ENCODE measurements at regions not wholly inside any gene's neighbourhood (a gene's known extent, or its start where the extent isn't known, plus 50 kb on each side); places are given as distances from the start of the nearest gene placed in this dataset.

GRCh38 chr5:74126294-74126693 is 500.3 kb downstream of the ARHGEF28 start:
- no peak for FAIRE-seq
- peaks cover 0 to 19% (median 3%) of the 10 kb centered on the region in 3 donors for H3K4me1 ChIP-seq (ENCODE audit: control insufficient read depth in 3 of 3, insufficient read depth in 2 of 3, low read depth in 1 of 3, low read length in 2 of 3)
- no peak overlapping the region for H3K4me3 ChIP-seq (ENCODE audit: low read depth in 1 of 3, low read length in 3 of 3)
- H3K27ac ChIP-seq (ENCODE audit: low read depth in 1 of 3, low read length in 2 of 3) = no peak overlapping the region
- no peaks in the 10 kb centered on the region for H3K36me3 ChIP-seq (ENCODE audit: control insufficient read depth in 3 of 3, insufficient read depth in 2 of 3, low read depth in 1 of 3, low read length in 3 of 3)
- DNase-seq = peak in 1 of 2 donors; percentile 10
- 15 to 34% (median 27%) methylated on average over 1 of the region's 1 CpG for WGBS, 3 donors
- H3K27me3 ChIP-seq (ENCODE audit: control insufficient read depth in 3 of 3, insufficient read depth in 3 of 3, low read length in 3 of 3) = no peaks in the 10 kb centered on the region
- H3K9me3 ChIP-seq (ENCODE audit: control insufficient read depth in 2 of 2, insufficient read depth in 1 of 2, low read depth in 1 of 2, low read length in 1 of 2) = no peaks in the 10 kb centered on the region

GRCh38 chr5:74124826-74125225 is 498.8 kb downstream of the ARHGEF28 start:
- DNase-seq (no peak), FAIRE-seq (no peak)
- Histone ChIP-seq H3K9me3 (ENCODE audit: control insufficient read depth in 2 of 2, insufficient read depth in 1 of 2, low read depth in 1 of 2, low read length in 1 of 2) (no peaks in the 10 kb centered on the region), H3K27ac (ENCODE audit: low read depth in 1 of 3, low read length in 2 of 3) (no peak overlapping the region), H3K36me3 (ENCODE audit: control insufficient read depth in 3 of 3, insufficient read depth in 2 of 3, low read depth in 1 of 3, low read length in 3 of 3) (no peaks in the 10 kb centered on the region), H3K27me3 (ENCODE audit: control insufficient read depth in 3 of 3, insufficient read depth in 3 of 3, low read length in 3 of 3) (no peaks in the 10 kb centered on the region), H3K4me3 (ENCODE audit: low read depth in 1 of 3, low read length in 3 of 3) (no peak overlapping the region), H3K4me1 (ENCODE audit: control insufficient read depth in 3 of 3, insufficient read depth in 2 of 3, low read depth in 1 of 3, low read length in 2 of 3) (peaks cover 0 to 19% (median 3%) of the 10 kb centered on the region in 3 donors)
- WGBS, 3 donors = 88 to 89% (median 89%) methylated on average over 4 of the region's 4 CpGs

DNA sequence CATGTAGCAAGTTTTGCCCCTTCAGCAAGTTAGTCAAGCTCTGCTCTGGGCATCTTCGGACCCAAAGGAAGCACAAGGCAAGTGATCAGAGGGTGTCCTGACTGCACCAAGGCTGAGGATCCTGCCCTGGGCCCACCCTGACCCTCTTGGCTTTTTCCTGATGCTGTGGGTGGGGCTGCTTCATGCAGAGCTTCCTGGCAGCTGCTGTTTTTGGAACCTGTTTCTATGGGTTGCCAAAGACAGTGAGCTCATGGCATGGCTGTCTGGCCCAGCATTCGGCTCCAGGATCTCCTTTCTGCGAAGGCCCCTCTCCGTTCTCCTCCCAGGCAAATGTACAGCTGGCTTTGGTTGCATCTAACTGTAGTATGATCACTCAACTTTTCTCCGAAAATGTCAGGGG is 497.9 kb downstream of the ARHGEF28 start:
- H3K27ac ChIP-seq (ENCODE audit: low read depth in 1 of 3, low read length in 2 of 3) = no peak overlapping the region
- no peaks in the 10 kb centered on the region for H3K36me3 ChIP-seq (ENCODE audit: control insufficient read depth in 3 of 3, insufficient read depth in 2 of 3, low read depth in 1 of 3, low read length in 3 of 3)
- peaks cover 0 to 19% (median 3%) of the 10 kb centered on the region in 3 donors for H3K4me1 ChIP-seq (ENCODE audit: control insufficient read depth in 3 of 3, insufficient read depth in 2 of 3, low read depth in 1 of 3, low read length in 2 of 3)
- 78 to 94% (median 91%) methylated on average over 5 of the region's 5 CpGs for WGBS, 3 donors
- H3K27me3 ChIP-seq (ENCODE audit: control insufficient read depth in 3 of 3, insufficient read depth in 3 of 3, low read length in 3 of 3) = no peaks in the 10 kb centered on the region
- H3K9me3 ChIP-seq (ENCODE audit: control insufficient read depth in 2 of 2, insufficient read depth in 1 of 2, low read depth in 1 of 2, low read length in 1 of 2) = no peaks in the 10 kb centered on the region
- DNase-seq (no peak), FAIRE-seq (no peak)
- H3K4me3 ChIP-seq (ENCODE audit: low read depth in 1 of 3, low read length in 3 of 3) = no peak overlapping the region

- Histone ChIP-seq H3K36me3 (ENCODE audit: control insufficient read depth in 3 of 3, insufficient read depth in 2 of 3, low read depth in 1 of 3, low read length in 3 of 3) (no peaks in the 10 kb centered on the region), H3K27ac (ENCODE audit: low read depth in 1 of 3, low read length in 2 of 3) (no peak overlapping the region), H3K9me3 (ENCODE audit: control insufficient read depth in 2 of 2, insufficient read depth in 1 of 2, low read depth in 1 of 2, low read length in 1 of 2) (peaks cover 0 to 4% of the 10 kb centered on the region in 2 donors), H3K4me1 (ENCODE audit: control insufficient read depth in 3 of 3, insufficient read depth in 2 of 3, low read depth in 1 of 3, low read length in 2 of 3) (peaks cover 0 to 18% (median 3%) of the 10 kb centered on the region in 3 donors), H3K27me3 (ENCODE audit: control insufficient read depth in 3 of 3, insufficient read depth in 3 of 3, low read length in 3 of 3) (no peaks in the 10 kb centered on the region), H3K4me3 (ENCODE audit: low read depth in 1 of 3, low read length in 3 of 3) (no peak overlapping the region)
- WGBS, 3 donors = 77 to 82% (median 79%) methylated on average over 6 of the region's 6 CpGs
- FAIRE-seq (no peak), DNase-seq (no peak)
Observed at GRCh38 chr5:74122979-74123590, 497.1 kb downstream of the ARHGEF28 start.

DNA sequence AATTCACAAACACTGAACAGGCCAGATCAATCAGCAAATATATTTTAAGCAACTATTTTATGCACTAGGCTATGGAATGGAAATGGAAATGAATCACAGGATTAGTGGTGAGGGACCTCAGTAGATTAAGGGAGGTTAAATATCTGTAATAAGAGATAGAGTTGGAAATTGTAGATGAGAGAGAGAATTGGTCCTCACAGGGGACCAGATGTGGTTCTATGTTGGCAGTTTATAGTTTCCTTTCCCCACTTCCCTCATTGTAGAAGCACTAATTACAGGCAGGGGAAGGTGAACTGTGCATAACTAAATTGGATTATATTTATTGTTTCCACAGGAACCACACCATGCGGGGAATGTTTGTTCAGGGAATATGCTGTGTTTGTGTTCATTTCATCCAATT is 496.2 kb downstream of the ARHGEF28 start:
- no peaks in the 10 kb centered on the region for H3K36me3 ChIP-seq (ENCODE audit: control insufficient read depth in 3 of 3, insufficient read depth in 2 of 3, low read depth in 1 of 3, low read length in 3 of 3)
- 81 to 96% (median 84%) methylated on average over 1 of the region's 1 CpG for WGBS, 3 donors
- no peak for FAIRE-seq
- DNase-seq = no peak
- no peak overlapping the region for H3K27ac ChIP-seq (ENCODE audit: low read depth in 1 of 3, low read length in 2 of 3)
- H3K4me3 ChIP-seq (ENCODE audit: low read depth in 1 of 3, low read length in 3 of 3) = no peak overlapping the region
- no peaks in the 10 kb centered on the region for H3K27me3 ChIP-seq (ENCODE audit: control insufficient read depth in 3 of 3, insufficient read depth in 3 of 3, low read length in 3 of 3)
- H3K4me1 ChIP-seq (ENCODE audit: control insufficient read depth in 3 of 3, insufficient read depth in 2 of 3, low read depth in 1 of 3, low read length in 2 of 3) = peaks cover 0 to 9% (median 0%) of the 10 kb centered on the region in 3 donors
- peaks cover 0 to 6% of the 10 kb centered on the region in 2 donors for H3K9me3 ChIP-seq (ENCODE audit: control insufficient read depth in 2 of 2, insufficient read depth in 1 of 2, low read depth in 1 of 2, low read length in 1 of 2)

- Histone ChIP-seq H3K4me3 (ENCODE audit: low read depth in 1 of 3, low read length in 3 of 3) (no peak overlapping the region), H3K4me1 (ENCODE audit: control insufficient read depth in 3 of 3, insufficient read depth in 2 of 3, low read depth in 1 of 3, low read length in 2 of 3) (no peaks in the 10 kb centered on the region), H3K27me3 (ENCODE audit: control insufficient read depth in 3 of 3, insufficient read depth in 3 of 3, low read length in 3 of 3) (no peaks in the 10 kb centered on the region), H3K36me3 (ENCODE audit: control insufficient read depth in 3 of 3, insufficient read depth in 2 of 3, low read depth in 1 of 3, low read length in 3 of 3) (no peaks in the 10 kb centered on the region), H3K9me3 (ENCODE audit: control insufficient read depth in 2 of 2, insufficient read depth in 1 of 2, low read depth in 1 of 2, low read length in 1 of 2) (peaks cover 0 to 6% of the 10 kb centered on the region in 2 donors), H3K27ac (ENCODE audit: low read depth in 1 of 3, low read length in 2 of 3) (no peak overlapping the region)
- WGBS, 3 donors = 95 to 98% (median 97%) methylated on average over 3 of the region's 3 CpGs
- DNase-seq = no peak
- no peak for FAIRE-seq
Observed at GRCh38 chr5:74120585-74120984, 494.6 kb downstream of the ARHGEF28 start.

DNA sequence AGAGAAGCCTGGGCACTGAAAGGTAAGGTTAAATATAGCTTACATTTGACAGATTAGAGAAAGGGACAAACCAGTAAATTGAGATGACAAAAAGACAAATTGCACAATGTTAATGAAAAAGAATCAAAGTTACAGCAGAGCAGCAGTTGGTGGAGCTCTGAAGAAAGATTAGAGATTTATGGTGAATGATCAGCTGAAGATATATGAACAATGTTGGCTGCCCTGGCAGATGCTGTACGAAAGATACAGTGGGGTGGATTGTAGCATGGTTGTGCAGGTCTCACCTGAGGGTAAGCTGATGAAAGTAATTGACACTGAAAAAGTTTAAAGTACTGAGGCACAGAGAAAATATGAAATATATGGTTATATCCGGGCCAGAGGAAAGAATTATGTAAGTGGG is 492.1 kb downstream of the ARHGEF28 start:
- DNase-seq = no peak
- Histone ChIP-seq H3K9me3 (ENCODE audit: control insufficient read depth in 2 of 2, insufficient read depth in 1 of 2, low read depth in 1 of 2, low read length in 1 of 2) (peaks cover 0 to 6% of the 10 kb centered on the region in 2 donors), H3K27ac (ENCODE audit: low read depth in 1 of 3, low read length in 2 of 3) (no peak overlapping the region), H3K4me3 (ENCODE audit: low read depth in 1 of 3, low read length in 3 of 3) (no peak overlapping the region), H3K36me3 (ENCODE audit: control insufficient read depth in 3 of 3, insufficient read depth in 2 of 3, low read depth in 1 of 3, low read length in 3 of 3) (no peaks in the 10 kb centered on the region), H3K4me1 (ENCODE audit: control insufficient read depth in 3 of 3, insufficient read depth in 2 of 3, low read depth in 1 of 3, low read length in 2 of 3) (peaks cover 0 to 2% (median 0%) of the 10 kb centered on the region in 3 donors), H3K27me3 (ENCODE audit: control insufficient read depth in 3 of 3, insufficient read depth in 3 of 3, low read length in 3 of 3) (no peaks in the 10 kb centered on the region)
- WGBS, 3 donors = 73 to 84% (median 80%) methylated on average over 2 of the region's 2 CpGs
- FAIRE-seq = no peak

DNA sequence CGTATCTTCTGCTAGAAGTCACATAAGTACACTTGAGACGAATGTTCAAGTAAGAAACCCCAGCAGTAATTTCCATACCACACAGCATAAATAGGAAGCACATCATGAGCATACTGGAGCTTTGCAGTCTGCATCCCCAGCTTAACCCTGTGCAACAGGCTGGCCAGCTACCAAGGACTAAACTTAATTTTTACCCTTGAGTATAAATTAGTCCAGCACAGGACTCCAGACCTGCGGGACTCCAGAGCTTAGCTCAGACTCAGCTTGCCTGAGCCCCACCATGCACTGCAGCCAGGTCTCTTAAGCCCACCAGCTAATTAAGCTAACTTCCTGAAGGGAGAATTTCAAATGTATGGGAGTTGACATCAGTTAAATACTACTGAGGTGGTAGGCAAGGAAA is 491.0 kb downstream of the ARHGEF28 start:
- Histone ChIP-seq H3K9me3 (ENCODE audit: control insufficient read depth in 2 of 2, insufficient read depth in 1 of 2, low read depth in 1 of 2, low read length in 1 of 2) (peaks cover 0 to 6% of the 10 kb centered on the region in 2 donors), H3K4me1 (ENCODE audit: control insufficient read depth in 3 of 3, insufficient read depth in 2 of 3, low read depth in 1 of 3, low read length in 2 of 3) (peaks cover 0 to 6% (median 0%) of the 10 kb centered on the region in 3 donors), H3K27ac (ENCODE audit: low read depth in 1 of 3, low read length in 2 of 3) (no peak overlapping the region), H3K27me3 (ENCODE audit: control insufficient read depth in 3 of 3, insufficient read depth in 3 of 3, low read length in 3 of 3) (no peaks in the 10 kb centered on the region), H3K4me3 (ENCODE audit: low read depth in 1 of 3, low read length in 3 of 3) (no peak overlapping the region), H3K36me3 (ENCODE audit: control insufficient read depth in 3 of 3, insufficient read depth in 2 of 3, low read depth in 1 of 3, low read length in 3 of 3) (no peaks in the 10 kb centered on the region)
- no peak for DNase-seq
- 77 to 82% (median 82%) methylated on average over 3 of the region's 3 CpGs for WGBS, 3 donors
- FAIRE-seq = no peak

GRCh38 chr5:74116266-74116665 is 490.3 kb downstream of the ARHGEF28 start:
- FAIRE-seq (no peak), DNase-seq (no peak)
- peaks cover 0 to 6% (median 0%) of the 10 kb centered on the region in 3 donors for H3K4me1 ChIP-seq (ENCODE audit: control insufficient read depth in 3 of 3, insufficient read depth in 2 of 3, low read depth in 1 of 3, low read length in 2 of 3)
- H3K36me3 ChIP-seq (ENCODE audit: control insufficient read depth in 3 of 3, insufficient read depth in 2 of 3, low read depth in 1 of 3, low read length in 3 of 3) = no peaks in the 10 kb centered on the region
- no peak overlapping the region for H3K4me3 ChIP-seq (ENCODE audit: low read depth in 1 of 3, low read length in 3 of 3)
- WGBS, 3 donors = 92 to 100% (median 100%) methylated on average over 1 of the region's 1 CpG
- no peaks in the 10 kb centered on the region for H3K27me3 ChIP-seq (ENCODE audit: control insufficient read depth in 3 of 3, insufficient read depth in 3 of 3, low read length in 3 of 3)
- no peak overlapping the region for H3K27ac ChIP-seq (ENCODE audit: low read depth in 1 of 3, low read length in 2 of 3)
- H3K9me3 ChIP-seq (ENCODE audit: control insufficient read depth in 2 of 2, insufficient read depth in 1 of 2, low read depth in 1 of 2, low read length in 1 of 2) = peaks cover 0 to 6% of the 10 kb centered on the region in 2 donors

All from small intestine (tissue), 7 donors.